Left ventricle myocardium inferior (tissue), 1 donor: ENCODE measurements at regions not wholly inside any gene's neighbourhood (a gene's known extent, or its start where the extent isn't known, plus 50 kb on each side); places are given as distances from the start of the nearest gene placed in this dataset.

Experiments
- DNase-seq: peaks from one replicate; pipeline ENCODE4 v3.0.0-alpha.2; 2020
- H3K27ac ChIP-seq: fragments of 200-600 bp; replicated peaks from 2 replicates; pipeline ENCODE4 v1.8.0; 2021
- H3K27me3 ChIP-seq: fragments of 200-600 bp; 2 replicates; pipeline ENCODE4 v1.8.0; 2021; ENCODE audit warnings: low read depth
- H3K36me3 ChIP-seq: fragments of 200-600 bp; 2 replicates; pipeline ENCODE4 v1.8.0; 2021
- H3K4me1 ChIP-seq: fragments of 200-600 bp; 2 replicates; pipeline ENCODE4 v1.8.0; 2021
- H3K4me3 ChIP-seq: fragments of 200-600 bp; 2 replicates; pipeline ENCODE4 v1.8.0; 2021; ENCODE audit warnings: mild to moderate bottlenecking, moderate library complexity
- H3K9me3 ChIP-seq: fragments of 200-600 bp; replicated peaks from 2 replicates; pipeline ENCODE4 v1.8.0; 2021
- CTCF ChIP-seq: fragments of 200-600 bp; IDR thresholded peaks from 2 replicates; pipeline ENCODE4 v1.8.0; 2021; ENCODE audit warnings: antibody characterized with exemption, mild to moderate bottlenecking, borderline replicate concordance
- intact Hi-C: fragments of 100-400 bp; cut with micrococcal nuclease; formaldehyde crosslinking; loops from one replicate; pipeline ENCODE4 v1.11.0; 2022
- donor health status: DM: no; HTN: yes; CAD: no; lungs with severe emphysema.

DNA sequence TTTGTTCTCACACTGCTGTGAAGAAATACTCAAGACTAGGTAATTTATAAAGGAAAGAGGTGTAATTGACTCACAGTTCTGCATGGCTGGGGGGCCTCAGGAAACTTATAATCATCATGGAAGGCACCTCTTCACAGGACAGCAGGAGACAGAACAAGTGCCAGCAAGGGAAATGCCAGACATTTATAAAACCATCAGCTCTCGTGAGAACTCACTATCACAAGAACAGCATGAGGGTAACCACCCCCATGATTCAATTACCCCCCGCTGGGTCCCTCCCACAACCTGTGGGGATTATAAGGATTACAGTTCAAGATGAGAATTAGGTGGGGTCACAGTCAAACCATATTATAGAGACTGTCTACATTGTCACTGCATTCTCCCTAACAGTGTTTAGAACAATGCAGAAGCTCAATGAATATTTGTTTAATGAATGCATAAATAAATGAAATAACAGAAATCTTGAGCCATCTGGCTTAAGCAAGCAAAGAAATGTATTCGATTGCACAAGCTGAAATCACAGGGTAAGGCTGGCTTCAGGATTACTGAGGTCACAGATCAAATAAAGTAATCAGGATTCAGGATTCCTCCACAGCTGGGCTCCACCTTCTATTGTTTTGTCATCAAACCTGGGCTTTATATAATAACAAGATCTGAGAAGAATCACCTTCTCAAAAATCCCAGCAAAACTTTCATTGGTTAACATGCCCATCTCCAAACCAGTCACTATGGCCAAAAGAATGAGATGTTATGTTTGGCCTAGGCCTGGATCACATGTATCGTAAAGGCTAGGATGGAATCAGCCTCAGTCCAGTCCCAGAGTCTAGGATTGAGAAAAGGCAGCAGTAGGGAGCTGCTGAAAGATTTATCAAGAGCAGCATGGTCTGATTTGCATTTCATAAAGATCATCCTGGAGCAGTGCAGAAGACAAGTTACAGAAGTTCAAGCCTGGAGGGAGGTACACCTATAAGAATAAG lies 137.8 kb upstream of the UBASH3B start:
- no peak for DNase-seq
- H3K4me1 ChIP-seq = no peaks in the 10 kb centered on the region
- no peak overlapping the region for H3K4me3 ChIP-seq
- H3K9me3 ChIP-seq = no peaks in the 10 kb centered on the region
- no peak overlapping the region for H3K27ac ChIP-seq
- peaks cover 20% of the 10 kb centered on the region for H3K27me3 ChIP-seq
- no peaks in the 10 kb centered on the region for H3K36me3 ChIP-seq
- intact Hi-C loops = no loop called here
- no peak for TF ChIP-seq CTCF

- no peak overlapping the region for H3K4me3 ChIP-seq
- no peaks in the 10 kb centered on the region for H3K4me1 ChIP-seq
- intact Hi-C loops = no loop called here
- no peak for DNase-seq
- H3K27ac ChIP-seq = no peak overlapping the region
- H3K27me3 ChIP-seq = peaks cover 21% of the 10 kb centered on the region
- H3K36me3 ChIP-seq = no peaks in the 10 kb centered on the region
- TF ChIP-seq CTCF = no peak
- no peaks in the 10 kb centered on the region for H3K9me3 ChIP-seq
Measured at GRCh38 chr11:122516686-122517085, 138.8 kb upstream of the UBASH3B start.

DNA sequence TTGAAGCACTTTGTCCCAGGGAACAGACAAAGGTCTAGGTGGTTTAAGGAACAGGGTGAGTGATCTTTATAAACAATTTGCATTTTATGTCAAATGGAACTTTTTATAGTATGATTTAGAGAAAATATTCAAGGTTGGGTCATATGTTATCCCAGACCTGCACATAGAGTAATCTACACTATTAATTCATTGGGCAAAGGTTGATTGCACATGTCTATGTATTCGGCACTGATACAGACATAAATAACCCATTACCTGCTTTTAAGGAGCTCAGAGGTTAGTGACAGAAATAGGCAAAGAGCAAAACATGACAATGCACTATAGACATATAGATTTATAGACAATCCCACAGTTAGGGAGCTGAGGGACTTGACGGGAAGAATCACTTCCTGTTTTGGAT lies 141.5 kb upstream of the UBASH3B start:
- Histone ChIP-seq H3K9me3 (no peaks in the 10 kb centered on the region), H3K4me3 (no peak overlapping the region), H3K4me1 (no peaks in the 10 kb centered on the region), H3K36me3 (no peaks in the 10 kb centered on the region), H3K27ac (no peak overlapping the region), H3K27me3 (peaks cover 21% of the 10 kb centered on the region)
- no peak for DNase-seq
- TF ChIP-seq CTCF = no peak
- intact Hi-C loops = no loop called here

- H3K27me3 ChIP-seq = peaks cover 21% of the 10 kb centered on the region
- no peak for TF ChIP-seq CTCF
- H3K4me3 ChIP-seq = no peak overlapping the region
- H3K27ac ChIP-seq = no peak overlapping the region
- no peak for DNase-seq
- intact Hi-C loops = no loop called here
- H3K9me3 ChIP-seq = no peaks in the 10 kb centered on the region
- H3K36me3 ChIP-seq = no peaks in the 10 kb centered on the region
- H3K4me1 ChIP-seq = no peaks in the 10 kb centered on the region
Measured at GRCh38 chr11:122513328-122513727, 142.2 kb upstream of the UBASH3B start.

- H3K4me1 ChIP-seq = no peaks in the 10 kb centered on the region
- intact Hi-C loops = no loop called here
- no peak for TF ChIP-seq CTCF
- H3K36me3 ChIP-seq = no peaks in the 10 kb centered on the region
- no peaks in the 10 kb centered on the region for H3K9me3 ChIP-seq
- peaks cover 21% of the 10 kb centered on the region for H3K27me3 ChIP-seq
- no peak overlapping the region for H3K27ac ChIP-seq
- H3K4me3 ChIP-seq = no peak overlapping the region
- no peak for DNase-seq
Measured at GRCh38 chr11:122512688-122513087, 142.8 kb upstream of the UBASH3B start.
